ENCODE measurements at regions not wholly inside any gene's neighbourhood (a gene's known extent, or its start where the extent isn't known, plus 50 kb on each side); places are given as distances from the start of the nearest gene placed in this dataset.

GRCh38 chr4:81557306-81557705 lies 85.6 kb upstream of the RASGEF1B start:
- no peak for DNase-seq (ENCODE audit: low read depth in 2 of 2)

GRCh38 chr4:81555489-81555888 lies 83.8 kb upstream of the RASGEF1B start:
- no peak for DNase-seq (ENCODE audit: low read depth in 2 of 2)

GRCh38 chr4:81552086-81552485 lies 80.4 kb upstream of the RASGEF1B start:
- no peak for DNase-seq (ENCODE audit: low read depth in 2 of 2)

- DNase-seq (ENCODE audit: low read depth in 2 of 2): no peak
Observed at GRCh38 chr4:81550388-81550859, 78.7 kb upstream of the RASGEF1B start.

- DNase-seq (ENCODE audit: low read depth in 2 of 2): no peak
Observed at GRCh38 chr4:81549984-81550383, 78.3 kb upstream of the RASGEF1B start.

- DNase-seq (ENCODE audit: low read depth in 2 of 2): no peak
Observed at GRCh38 chr4:81546777-81547176, 75.1 kb upstream of the RASGEF1B start.

- no peak for DNase-seq (ENCODE audit: low read depth in 2 of 2)
Observed at GRCh38 chr4:81541161-81541945, 69.6 kb upstream of the RASGEF1B start.

GRCh38 chr4:81538716-81539427 lies 67.2 kb upstream of the RASGEF1B start:
- no peak for DNase-seq (ENCODE audit: low read depth in 2 of 2)

- DNase-seq (ENCODE audit: low read depth in 2 of 2): no peak
Observed at GRCh38 chr4:81531410-81531809, 59.7 kb upstream of the RASGEF1B start.

- DNase-seq (ENCODE audit: low read depth in 2 of 2): no peak
Observed at GRCh38 chr4:81528979-81529378, 57.3 kb upstream of the RASGEF1B start.

- DNase-seq (ENCODE audit: low read depth in 2 of 2): no peak
Observed at GRCh38 chr4:81528200-81528599, 56.5 kb upstream of the RASGEF1B start.

- no peak for DNase-seq (ENCODE audit: low read depth in 2 of 2)
Observed at GRCh38 chr4:81527709-81528108, 56.0 kb upstream of the RASGEF1B start.

- DNase-seq (ENCODE audit: low read depth in 2 of 2): no peak
Observed at GRCh38 chr4:81527115-81527514, 55.4 kb upstream of the RASGEF1B start.

- no peak for DNase-seq (ENCODE audit: low read depth in 2 of 2)
Observed at GRCh38 chr4:81526706-81527105, 55.0 kb upstream of the RASGEF1B start.

GRCh38 chr4:81523672-81524327 lies 52.1 kb upstream of the RASGEF1B start:
- DNase-seq (ENCODE audit: low read depth in 2 of 2): no peak

- DNase-seq (ENCODE audit: low read depth in 2 of 2): no peak
Observed at GRCh38 chr4:81522711-81523110, 51.0 kb upstream of the RASGEF1B start.

GRCh38 chr4:81521708-81522107 lies 50.0 kb upstream of the RASGEF1B start:
- no peak for DNase-seq (ENCODE audit: low read depth in 2 of 2)

Data from stimulated activated CD8-positive, alpha-beta memory T cell treated with anti-CD3 and anti-CD28 coated beads, Interleukin-7, amount 100 ng/mL, for 1 hour (primary cell).